SK-N-SH treated with all-trans-retinoic acid at 6 μM for 48 hours (cell line): ENCODE measurements at regions not wholly inside any gene's neighbourhood (a gene's known extent, or its start where the extent isn't known, plus 50 kb on each side); places are given as distances from the start of the nearest gene placed in this dataset.

Experiments
- ATAC-seq: fragments of 200-7000 bp; cut with Tn5 transposase; 3 replicates; pipeline ENCODE4 v1.9.1; 2020; ENCODE audit warnings: mild to moderate bottlenecking, moderate library complexity
- ARNTL ChIP-seq: fragments of 450-650 bp; formaldehyde crosslinking; IDR thresholded peaks from 2 replicates; pipeline ENCODE4 v1.5.0; 2020; ENCODE audit warnings: low read depth, mild to moderate bottlenecking, moderate library complexity, borderline replicate concordance
- BACH2 ChIP-seq: fragments of 250-450 bp; sonication (Bioruptor Pico); IDR thresholded peaks from 2 replicates; pipeline ENCODE4 v1.9.0; 2021; ENCODE audit warnings: mild to moderate bottlenecking, borderline replicate concordance
- CSDC2 ChIP-seq: fragments of 250-450 bp; sonication (Bioruptor Pico); IDR thresholded peaks from 2 replicates; pipeline ENCODE4 v1.5.0; 2020; ENCODE audit warnings: mild to moderate bottlenecking, moderate library complexity
- ESRRG ChIP-seq: fragments of 250-450 bp; sonication (Bioruptor Pico); IDR thresholded peaks from 2 replicates; pipeline ENCODE4 v1.6.1; 2021; ENCODE audit warnings: mild to moderate bottlenecking
- GLIS3 ChIP-seq: fragments of 250-450 bp; sonication (Bioruptor Pico); IDR thresholded peaks from 2 replicates; pipeline ENCODE4 v1.5.0; 2020; ENCODE audit warnings: mild to moderate bottlenecking, moderate library complexity
- ISL1 ChIP-seq: fragments of 250-450 bp; sonication (Bioruptor Pico); IDR thresholded peaks from 2 replicates; pipeline ENCODE4 v2.1.2; 2022; ENCODE audit warnings: mild to moderate bottlenecking, moderate library complexity
- OSR1 ChIP-seq: fragments of 250-450 bp; sonication (Bioruptor Pico); IDR thresholded peaks from 2 replicates; pipeline ENCODE4 v1.8.0; 2022; ENCODE audit warnings: moderate library complexity, mild to moderate bottlenecking, inconsistent platforms
- PATZ1 ChIP-seq: fragments of 250-450 bp; sonication (Bioruptor Pico); IDR thresholded peaks from 2 replicates; pipeline ENCODE4 v1.8.0; 2020; ENCODE audit warnings: mild to moderate bottlenecking, moderate library complexity, borderline replicate concordance
- PPARA ChIP-seq: fragments of 250-450 bp; sonication (Bioruptor Pico); IDR thresholded peaks from 2 replicates; pipeline ENCODE4 v1.5.0; 2020; ENCODE audit warnings: mild to moderate bottlenecking, borderline replicate concordance
- RARB ChIP-seq: fragments of 250-450 bp; sonication (Bioruptor Pico); IDR thresholded peaks from 2 replicates; pipeline ENCODE4 v1.8.0; 2021; ENCODE audit warnings: mild to moderate bottlenecking, moderate library complexity
- SNAI2 ChIP-seq: fragments of 250-450 bp; sonication (Bioruptor Pico); IDR thresholded peaks from 2 replicates; pipeline ENCODE4 v1.5.0; 2020; ENCODE audit warnings: mild to moderate bottlenecking, moderate library complexity
- ZC3H10 ChIP-seq: fragments of 250-450 bp; sonication (Bioruptor Pico); IDR thresholded peaks from 2 replicates; pipeline ENCODE4 v1.5.1; 2021; ENCODE audit warnings: mild to moderate bottlenecking, moderate library complexity
- ZFP3 ChIP-seq: fragments of 250-450 bp; sonication (Bioruptor Pico); IDR thresholded peaks from 2 replicates; pipeline ENCODE4 v1.5.0; 2020; ENCODE audit warnings: mild to moderate bottlenecking, moderate library complexity
- ZNF565 ChIP-seq: fragments of 450-650 bp; formaldehyde crosslinking; conservative IDR thresholded peaks from 2 replicates; pipeline ENCODE4 v1.5.0; 2020; ENCODE audit warnings: low read depth, mild to moderate bottlenecking, moderate library complexity
- ZNF8 ChIP-seq: fragments of 450-650 bp; formaldehyde crosslinking; IDR thresholded peaks from 2 replicates; pipeline ENCODE4 v1.5.0; 2020; ENCODE audit warnings: mild to moderate bottlenecking, moderate library complexity
- TF ChIP-seq, protein P1 (sequence below): fragments of 250-450 bp; sonication (Bioruptor Pico); IDR thresholded peaks from 2 replicates; pipeline ENCODE4 v1.5.1; 2021; ENCODE audit warnings: mild to moderate bottlenecking, moderate library complexity
- TF ChIP-seq, protein P2 (sequence below): fragments of 250-450 bp; sonication (Bioruptor Pico); IDR thresholded peaks from 2 replicates; pipeline ENCODE4 v1.5.1; 2020; ENCODE audit warnings: low read depth, mild to moderate bottlenecking, moderate library complexity
- TF ChIP-seq, protein P3 (sequence below): fragments of 250-450 bp; sonication (Bioruptor Pico); IDR thresholded peaks from 2 replicates; pipeline ENCODE4 v1.5.0; 2020; ENCODE audit warnings: mild to moderate bottlenecking, moderate library complexity
- TF ChIP-seq, protein P4 (sequence below): fragments of 250-450 bp; sonication (Bioruptor Pico); IDR thresholded peaks from 2 replicates; pipeline ENCODE4 v1.8.0; 2021; ENCODE audit warnings: low read depth, mild to moderate bottlenecking, moderate library complexity, borderline replicate concordance

- no peak for TF ChIP-seq ZC3H10 (CRISPR knock-in tag)
- TF ChIP-seq, all 23 proteins: peak for 0
These were observed 338.9 kb upstream of the NT5E start (continued) for GRCh38 chr6:85110943-85111342.

DNA sequence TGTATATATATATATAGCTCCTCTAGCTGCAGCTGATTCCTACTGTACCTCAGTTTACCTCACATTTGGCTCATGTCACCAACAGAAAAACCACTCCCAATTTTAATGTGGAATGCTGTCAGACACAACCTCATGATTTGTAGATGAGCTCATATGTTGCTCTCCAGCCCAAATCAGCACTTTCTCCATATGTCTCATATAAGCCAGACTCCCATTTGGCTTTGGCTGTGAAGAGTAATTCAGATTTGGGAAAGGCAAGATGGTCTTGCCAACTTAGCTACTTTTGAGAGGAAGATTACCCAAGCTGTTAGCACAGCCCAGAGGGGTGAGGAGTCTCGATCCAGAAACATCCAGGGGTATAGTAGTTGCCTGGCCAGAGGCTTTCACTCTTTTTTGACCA lies 342.2 kb upstream of the NT5E start:
- TF ChIP-seq ESRRG (CRISPR knock-in tag) (no peak), ZNF565 (no peak), ZNF8 (no peak), CSDC2 (CRISPR knock-in tag) (no peak), PATZ1 (CRISPR knock-in tag) (no peak), RARB (no peak), GLIS3 (no peak), PPARA (CRISPR knock-in tag) (no peak), OSR1 (no peak), ZFP3 (no peak), SNAI2 (CRISPR knock-in tag) (no peak), ARNTL (no peak)
- TF ChIP-seq, protein P1, sequence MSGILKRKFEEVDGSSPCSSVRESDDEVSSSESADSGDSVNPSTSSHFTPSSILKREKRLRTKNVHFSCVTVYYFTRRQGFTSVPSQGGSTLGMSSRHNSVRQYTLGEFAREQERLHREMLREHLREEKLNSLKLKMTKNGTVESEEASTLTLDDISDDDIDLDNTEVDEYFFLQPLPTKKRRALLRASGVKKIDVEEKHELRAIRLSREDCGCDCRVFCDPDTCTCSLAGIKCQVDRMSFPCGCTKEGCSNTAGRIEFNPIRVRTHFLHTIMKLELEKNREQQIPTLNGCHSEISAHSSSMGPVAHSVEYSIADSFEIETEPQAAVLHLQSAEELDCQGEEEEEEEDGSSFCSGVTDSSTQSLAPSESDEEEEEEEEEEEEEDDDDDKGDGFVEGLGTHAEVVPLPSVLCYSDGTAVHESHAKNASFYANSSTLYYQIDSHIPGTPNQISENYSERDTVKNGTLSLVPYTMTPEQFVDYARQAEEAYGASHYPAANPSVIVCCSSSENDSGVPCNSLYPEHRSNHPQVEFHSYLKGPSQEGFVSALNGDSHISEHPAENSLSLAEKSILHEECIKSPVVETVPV = no peak
- TF ChIP-seq, protein P2, sequence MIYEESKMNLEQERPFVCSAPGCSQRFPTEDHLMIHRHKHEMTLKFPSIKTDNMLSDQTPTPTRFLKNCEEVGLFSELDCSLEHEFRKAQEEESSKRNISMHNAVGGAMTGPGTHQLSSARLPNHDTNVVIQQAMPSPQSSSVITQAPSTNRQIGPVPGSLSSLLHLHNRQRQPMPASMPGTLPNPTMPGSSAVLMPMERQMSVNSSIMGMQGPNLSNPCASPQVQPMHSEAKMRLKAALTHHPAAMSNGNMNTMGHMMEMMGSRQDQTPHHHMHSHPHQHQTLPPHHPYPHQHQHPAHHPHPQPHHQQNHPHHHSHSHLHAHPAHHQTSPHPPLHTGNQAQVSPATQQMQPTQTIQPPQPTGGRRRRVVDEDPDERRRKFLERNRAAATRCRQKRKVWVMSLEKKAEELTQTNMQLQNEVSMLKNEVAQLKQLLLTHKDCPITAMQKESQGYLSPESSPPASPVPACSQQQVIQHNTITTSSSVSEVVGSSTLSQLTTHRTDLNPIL (CRISPR knock-in tag) = no peak
- TF ChIP-seq, protein P3, sequence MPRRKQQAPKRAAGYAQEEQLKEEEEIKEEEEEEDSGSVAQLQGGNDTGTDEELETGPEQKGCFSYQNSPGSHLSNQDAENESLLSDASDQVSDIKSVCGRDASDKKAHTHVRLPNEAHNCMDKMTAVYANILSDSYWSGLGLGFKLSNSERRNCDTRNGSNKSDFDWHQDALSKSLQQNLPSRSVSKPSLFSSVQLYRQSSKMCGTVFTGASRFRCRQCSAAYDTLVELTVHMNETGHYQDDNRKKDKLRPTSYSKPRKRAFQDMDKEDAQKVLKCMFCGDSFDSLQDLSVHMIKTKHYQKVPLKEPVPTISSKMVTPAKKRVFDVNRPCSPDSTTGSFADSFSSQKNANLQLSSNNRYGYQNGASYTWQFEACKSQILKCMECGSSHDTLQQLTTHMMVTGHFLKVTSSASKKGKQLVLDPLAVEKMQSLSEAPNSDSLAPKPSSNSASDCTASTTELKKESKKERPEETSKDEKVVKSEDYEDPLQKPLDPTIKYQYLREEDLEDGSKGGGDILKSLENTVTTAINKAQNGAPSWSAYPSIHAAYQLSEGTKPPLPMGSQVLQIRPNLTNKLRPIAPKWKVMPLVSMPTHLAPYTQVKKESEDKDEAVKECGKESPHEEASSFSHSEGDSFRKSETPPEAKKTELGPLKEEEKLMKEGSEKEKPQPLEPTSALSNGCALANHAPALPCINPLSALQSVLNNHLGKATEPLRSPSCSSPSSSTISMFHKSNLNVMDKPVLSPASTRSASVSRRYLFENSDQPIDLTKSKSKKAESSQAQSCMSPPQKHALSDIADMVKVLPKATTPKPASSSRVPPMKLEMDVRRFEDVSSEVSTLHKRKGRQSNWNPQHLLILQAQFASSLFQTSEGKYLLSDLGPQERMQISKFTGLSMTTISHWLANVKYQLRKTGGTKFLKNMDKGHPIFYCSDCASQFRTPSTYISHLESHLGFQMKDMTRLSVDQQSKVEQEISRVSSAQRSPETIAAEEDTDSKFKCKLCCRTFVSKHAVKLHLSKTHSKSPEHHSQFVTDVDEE (CRISPR knock-in tag) = no peak
- ATAC-seq = no peak

DNA sequence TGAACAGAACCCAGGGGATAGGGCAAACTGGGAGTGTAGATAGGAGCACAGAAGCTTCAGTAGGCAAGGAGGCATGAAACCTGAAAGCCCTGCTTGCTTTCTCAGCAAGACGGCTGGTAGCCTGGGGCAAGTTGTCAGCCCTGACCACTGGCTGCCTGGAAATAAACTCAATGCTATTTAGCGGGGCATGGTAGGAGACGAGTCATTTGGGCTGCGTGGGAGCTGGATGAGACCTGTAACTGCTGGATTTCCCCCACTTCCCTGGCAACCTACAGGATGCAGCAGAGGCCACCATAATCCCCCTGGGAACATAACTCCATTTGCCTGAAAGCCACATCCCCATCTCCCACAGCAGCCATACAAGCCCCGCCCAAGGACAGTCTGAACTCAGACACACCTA lies 332.6 kb upstream of the TBX18 start:
- no peak for TF ChIP-seq RARB
- no peak for TF ChIP-seq PATZ1 (CRISPR knock-in tag)
- no peak for TF ChIP-seq GLIS3
- ATAC-seq = no peak

GRCh38 chr6:85092226-85092625 lies 327.8 kb upstream of the TBX18 start:
- no peak for ATAC-seq
- TF ChIP-seq ZFP3 = no peak
- TF ChIP-seq GLIS3 = no peak
- no peak for TF ChIP-seq OSR1
- TF ChIP-seq, protein P4, sequence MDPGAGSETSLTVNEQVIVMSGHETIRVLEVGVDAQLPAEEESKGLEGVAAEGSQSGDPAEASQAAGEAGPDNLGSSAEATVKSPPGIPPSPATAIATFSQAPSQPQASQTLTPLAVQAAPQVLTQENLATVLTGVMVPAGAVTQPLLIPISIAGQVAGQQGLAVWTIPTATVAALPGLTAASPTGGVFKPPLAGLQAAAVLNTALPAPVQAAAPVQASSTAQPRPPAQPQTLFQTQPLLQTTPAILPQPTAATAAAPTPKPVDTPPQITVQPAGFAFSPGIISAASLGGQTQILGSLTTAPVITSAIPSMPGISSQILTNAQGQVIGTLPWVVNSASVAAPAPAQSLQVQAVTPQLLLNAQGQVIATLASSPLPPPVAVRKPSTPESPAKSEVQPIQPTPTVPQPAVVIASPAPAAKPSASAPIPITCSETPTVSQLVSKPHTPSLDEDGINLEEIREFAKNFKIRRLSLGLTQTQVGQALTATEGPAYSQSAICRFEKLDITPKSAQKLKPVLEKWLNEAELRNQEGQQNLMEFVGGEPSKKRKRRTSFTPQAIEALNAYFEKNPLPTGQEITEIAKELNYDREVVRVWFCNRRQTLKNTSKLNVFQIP (CRISPR knock-in tag) = no peak
- TF ChIP-seq, protein P3 (CRISPR knock-in tag) = no peak
- TF ChIP-seq PPARA (CRISPR knock-in tag) = no peak
- TF ChIP-seq CSDC2 (CRISPR knock-in tag) = no peak
- no peak for TF ChIP-seq ESRRG (CRISPR knock-in tag)
- TF ChIP-seq RARB = no peak
- TF ChIP-seq PATZ1 (CRISPR knock-in tag) = no peak
- no peak for TF ChIP-seq ISL1 (CRISPR knock-in tag)
- no peak for TF ChIP-seq ARNTL
- no peak for TF ChIP-seq ZNF8
- no peak for TF ChIP-seq BACH2
- TF ChIP-seq, all 23 proteins: peak for 0
